ENCODE measurements at regions not wholly inside any gene's neighbourhood (a gene's known extent, or its start where the extent isn't known, plus 50 kb on each side); places are given as distances from the start of the nearest gene placed in this dataset.
A peak's percentile ranks its signal among the peaks of the same experiment; 100 is the strongest.

GRCh38 chr18:56142001-56142400 is 496.4 kb downstream of the TXNL1 start:
- intact Hi-C loops (cut with DNase I): no loop called here
- no peak overlapping the region for H3K27ac ChIP-seq
- no peaks in the 10 kb centered on the region for H3K27me3 ChIP-seq (replicated peaks; ENCODE audit: insufficient read depth)
- no peak for DNase-seq (ENCODE audit: low spot score)
- H3K9me3 ChIP-seq: no peaks in the 10 kb centered on the region
- WGBS: 89% methylated on average over 2 of the region's 2 CpGs
- H3K4me3 ChIP-seq: no peak overlapping the region
- H3K4me1 ChIP-seq (replicated peaks): no peaks in the 10 kb centered on the region
- no peaks in the 10 kb centered on the region for H3K36me3 ChIP-seq
- TF ChIP-seq CTCF (IDR thresholded peaks at IDR 0.05) (no peak), POLR2A (IDR thresholded peaks at IDR 0.05) (no peak), POLR2AphosphoS5 (IDR thresholded peaks at IDR 0.05) (no peak)

- peak overlapping the region; percentile 23 to 30 for H3K27ac ChIP-seq
- 64% methylated on average over 8 of the region's 8 CpGs for WGBS
- H3K4me1 ChIP-seq (replicated peaks): no peaks in the 10 kb centered on the region
- intact Hi-C loops (cut with DNase I): no loop called here
- no peak for DNase-seq (ENCODE audit: low spot score)
- H3K4me3 ChIP-seq: no peak overlapping the region
- no peaks in the 10 kb centered on the region for H3K36me3 ChIP-seq
- no peaks in the 10 kb centered on the region for H3K27me3 ChIP-seq (replicated peaks; ENCODE audit: insufficient read depth)
- no peaks in the 10 kb centered on the region for H3K9me3 ChIP-seq
- TF ChIP-seq CTCF (IDR thresholded peaks at IDR 0.05) (no peak), POLR2A (IDR thresholded peaks at IDR 0.05) (no peak), POLR2AphosphoS5 (IDR thresholded peaks at IDR 0.05) (peak; percentile 48)
Observed at GRCh38 chr18:56139792-56140254, 498.6 kb downstream of the TXNL1 start.

GRCh38 chr18:56139372-56139771 is 499.0 kb downstream of the TXNL1 start:
- H3K4me1 ChIP-seq (replicated peaks): no peaks in the 10 kb centered on the region
- no peaks in the 10 kb centered on the region for H3K9me3 ChIP-seq
- TF ChIP-seq CTCF (IDR thresholded peaks at IDR 0.05) (no peak), POLR2AphosphoS5 (IDR thresholded peaks at IDR 0.05) (no peak), POLR2A (IDR thresholded peaks at IDR 0.05) (no peak)
- intact Hi-C loops (cut with DNase I): no loop called here
- no peak for DNase-seq (ENCODE audit: low spot score)
- peak overlapping the region; percentile 23 to 30 for H3K27ac ChIP-seq
- H3K4me3 ChIP-seq: no peak overlapping the region
- no peaks in the 10 kb centered on the region for H3K36me3 ChIP-seq
- no peaks in the 10 kb centered on the region for H3K27me3 ChIP-seq (replicated peaks; ENCODE audit: insufficient read depth)

GRCh38 chr18:56136105-56136504 is 502.3 kb downstream of the TXNL1 start:
- intact Hi-C loops (cut with DNase I): no loop called here
- no peak overlapping the region for H3K4me3 ChIP-seq
- TF ChIP-seq CTCF (IDR thresholded peaks at IDR 0.05) (no peak), POLR2AphosphoS5 (IDR thresholded peaks at IDR 0.05) (no peak), POLR2A (IDR thresholded peaks at IDR 0.05) (no peak)
- WGBS: 93% methylated on average over 2 of the region's 2 CpGs
- no peaks in the 10 kb centered on the region for H3K4me1 ChIP-seq (replicated peaks)
- no peaks in the 10 kb centered on the region for H3K9me3 ChIP-seq
- DNase-seq (ENCODE audit: low spot score): no peak
- H3K27ac ChIP-seq: no peak overlapping the region
- no peaks in the 10 kb centered on the region for H3K27me3 ChIP-seq (replicated peaks; ENCODE audit: insufficient read depth)
- H3K36me3 ChIP-seq: no peaks in the 10 kb centered on the region

GRCh38 chr18:56130481-56130880 is 507.9 kb downstream of the TXNL1 start:
- no peaks in the 10 kb centered on the region for H3K9me3 ChIP-seq
- 98% methylated on average over 2 of the region's 2 CpGs for WGBS
- no peak for DNase-seq (ENCODE audit: low spot score)

More at GRCh38 chr18:56130481-56130880, 507.9 kb downstream of the TXNL1 start:
- Histone ChIP-seq H3K27ac (no peak overlapping the region), H3K4me1 (replicated peaks) (no peaks in the 10 kb centered on the region), H3K27me3 (replicated peaks; ENCODE audit: insufficient read depth) (no peaks in the 10 kb centered on the region), H3K36me3 (no peaks in the 10 kb centered on the region), H3K4me3 (no peak overlapping the region)
- intact Hi-C loops (cut with DNase I): no loop called here
- TF ChIP-seq CTCF (IDR thresholded peaks at IDR 0.05) (no peak), POLR2A (IDR thresholded peaks at IDR 0.05) (no peak), POLR2AphosphoS5 (IDR thresholded peaks at IDR 0.05) (no peak)

All from prostate gland (tissue), 2 donors.